ENCODE measurements at regions not wholly inside any gene's neighbourhood (a gene's known extent, or its start where the extent isn't known, plus 50 kb on each side); places are given as distances from the start of the nearest gene placed in this dataset.

DNA sequence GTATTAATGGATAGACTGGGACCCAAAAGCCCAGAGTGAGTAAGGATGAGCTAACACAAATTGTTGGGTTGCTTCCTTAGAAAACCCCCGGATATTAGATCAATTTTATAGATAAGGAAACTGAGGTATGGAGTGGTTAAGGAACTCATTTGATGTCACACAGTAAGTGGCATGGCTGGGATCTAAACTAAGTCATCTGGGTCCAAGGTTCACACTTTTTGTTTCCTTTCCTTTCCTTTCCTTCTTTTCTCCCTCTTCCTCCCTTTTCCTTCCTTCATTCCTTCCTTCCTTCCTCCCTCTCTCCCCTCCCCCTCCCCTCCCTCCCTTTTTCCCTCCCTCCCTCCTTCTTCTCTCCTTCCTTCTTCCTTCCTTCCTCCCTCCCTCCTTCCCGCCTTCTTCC, 469.5 kb downstream of the TYW1 start (continued):
- TF ChIP-seq, protein P1, sequence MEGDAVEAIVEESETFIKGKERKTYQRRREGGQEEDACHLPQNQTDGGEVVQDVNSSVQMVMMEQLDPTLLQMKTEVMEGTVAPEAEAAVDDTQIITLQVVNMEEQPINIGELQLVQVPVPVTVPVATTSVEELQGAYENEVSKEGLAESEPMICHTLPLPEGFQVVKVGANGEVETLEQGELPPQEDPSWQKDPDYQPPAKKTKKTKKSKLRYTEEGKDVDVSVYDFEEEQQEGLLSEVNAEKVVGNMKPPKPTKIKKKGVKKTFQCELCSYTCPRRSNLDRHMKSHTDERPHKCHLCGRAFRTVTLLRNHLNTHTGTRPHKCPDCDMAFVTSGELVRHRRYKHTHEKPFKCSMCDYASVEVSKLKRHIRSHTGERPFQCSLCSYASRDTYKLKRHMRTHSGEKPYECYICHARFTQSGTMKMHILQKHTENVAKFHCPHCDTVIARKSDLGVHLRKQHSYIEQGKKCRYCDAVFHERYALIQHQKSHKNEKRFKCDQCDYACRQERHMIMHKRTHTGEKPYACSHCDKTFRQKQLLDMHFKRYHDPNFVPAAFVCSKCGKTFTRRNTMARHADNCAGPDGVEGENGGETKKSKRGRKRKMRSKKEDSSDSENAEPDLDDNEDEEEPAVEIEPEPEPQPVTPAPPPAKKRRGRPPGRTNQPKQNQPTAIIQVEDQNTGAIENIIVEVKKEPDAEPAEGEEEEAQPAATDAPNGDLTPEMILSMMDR (conservative IDR thresholded peaks at IDR 0.05; ENCODE audit: low read depth in 2 of 2), result no peak
- TF ChIP-seq, protein P2, sequence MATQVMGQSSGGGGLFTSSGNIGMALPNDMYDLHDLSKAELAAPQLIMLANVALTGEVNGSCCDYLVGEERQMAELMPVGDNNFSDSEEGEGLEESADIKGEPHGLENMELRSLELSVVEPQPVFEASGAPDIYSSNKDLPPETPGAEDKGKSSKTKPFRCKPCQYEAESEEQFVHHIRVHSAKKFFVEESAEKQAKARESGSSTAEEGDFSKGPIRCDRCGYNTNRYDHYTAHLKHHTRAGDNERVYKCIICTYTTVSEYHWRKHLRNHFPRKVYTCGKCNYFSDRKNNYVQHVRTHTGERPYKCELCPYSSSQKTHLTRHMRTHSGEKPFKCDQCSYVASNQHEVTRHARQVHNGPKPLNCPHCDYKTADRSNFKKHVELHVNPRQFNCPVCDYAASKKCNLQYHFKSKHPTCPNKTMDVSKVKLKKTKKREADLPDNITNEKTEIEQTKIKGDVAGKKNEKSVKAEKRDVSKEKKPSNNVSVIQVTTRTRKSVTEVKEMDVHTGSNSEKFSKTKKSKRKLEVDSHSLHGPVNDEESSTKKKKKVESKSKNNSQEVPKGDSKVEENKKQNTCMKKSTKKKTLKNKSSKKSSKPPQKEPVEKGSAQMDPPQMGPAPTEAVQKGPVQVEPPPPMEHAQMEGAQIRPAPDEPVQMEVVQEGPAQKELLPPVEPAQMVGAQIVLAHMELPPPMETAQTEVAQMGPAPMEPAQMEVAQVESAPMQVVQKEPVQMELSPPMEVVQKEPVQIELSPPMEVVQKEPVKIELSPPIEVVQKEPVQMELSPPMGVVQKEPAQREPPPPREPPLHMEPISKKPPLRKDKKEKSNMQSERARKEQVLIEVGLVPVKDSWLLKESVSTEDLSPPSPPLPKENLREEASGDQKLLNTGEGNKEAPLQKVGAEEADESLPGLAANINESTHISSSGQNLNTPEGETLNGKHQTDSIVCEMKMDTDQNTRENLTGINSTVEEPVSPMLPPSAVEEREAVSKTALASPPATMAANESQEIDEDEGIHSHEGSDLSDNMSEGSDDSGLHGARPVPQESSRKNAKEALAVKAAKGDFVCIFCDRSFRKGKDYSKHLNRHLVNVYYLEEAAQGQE (IDR thresholded peaks at IDR 0.05; ENCODE audit: unreplicated experiment), result no peak

DNA sequence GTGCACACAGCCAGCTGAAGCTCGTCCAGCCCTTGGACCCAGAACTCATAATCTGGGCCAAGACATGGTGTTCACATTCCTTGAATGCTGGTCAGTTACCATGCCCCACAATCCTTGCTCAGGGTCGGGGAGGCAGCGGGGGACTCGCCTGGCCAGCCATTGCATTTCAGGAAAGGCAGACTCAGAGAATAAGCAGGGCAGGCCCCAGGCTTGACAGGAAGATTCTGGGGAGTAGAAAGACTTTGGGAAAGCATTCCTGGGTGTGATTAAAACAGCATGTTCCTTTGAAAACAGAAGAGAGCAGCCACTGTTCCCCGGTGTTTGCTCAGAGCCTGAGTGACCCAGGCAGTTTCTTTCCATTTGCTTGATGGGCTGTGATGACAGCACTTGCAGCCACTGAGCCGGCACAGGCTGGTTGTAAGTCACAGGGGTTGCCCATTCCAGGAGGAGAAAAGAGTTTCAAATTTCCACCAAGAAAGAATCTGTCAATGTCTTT, 473.7 kb downstream of the TYW1 start:
- ATAC-seq, result no peak
- Mint-ChIP-seq H3K4me3 (no peak overlapping the region), H3K36me3 (ENCODE audit: low read depth) (peaks cover 26% of the 10 kb centered on the region), H3K9me3 (peaks cover 69% of the 10 kb centered on the region), H3K4me1 (no peaks in the 10 kb centered on the region), H3K27ac (no peak overlapping the region), H3K27me3 (ENCODE audit: insufficient read depth, low read depth, poor library complexity) (peaks cover 8% of the 10 kb centered on the region)
- H2AFZ ChIP-seq, result no peak overlapping the region
- no peak overlapping the region for H3K4me2 ChIP-seq
- no peaks in the 10 kb centered on the region; the same call in 1 of the 2 replicates for H3K36me3 ChIP-seq (ENCODE audit: insufficient read depth)
- DNase-seq (ENCODE audit: low spot score), result no peak
- TF ChIP-seq ZNF114 (CRISPR knock-in tag; IDR thresholded peaks at IDR 0.05), result no peak
- TF ChIP-seq, protein P3, sequence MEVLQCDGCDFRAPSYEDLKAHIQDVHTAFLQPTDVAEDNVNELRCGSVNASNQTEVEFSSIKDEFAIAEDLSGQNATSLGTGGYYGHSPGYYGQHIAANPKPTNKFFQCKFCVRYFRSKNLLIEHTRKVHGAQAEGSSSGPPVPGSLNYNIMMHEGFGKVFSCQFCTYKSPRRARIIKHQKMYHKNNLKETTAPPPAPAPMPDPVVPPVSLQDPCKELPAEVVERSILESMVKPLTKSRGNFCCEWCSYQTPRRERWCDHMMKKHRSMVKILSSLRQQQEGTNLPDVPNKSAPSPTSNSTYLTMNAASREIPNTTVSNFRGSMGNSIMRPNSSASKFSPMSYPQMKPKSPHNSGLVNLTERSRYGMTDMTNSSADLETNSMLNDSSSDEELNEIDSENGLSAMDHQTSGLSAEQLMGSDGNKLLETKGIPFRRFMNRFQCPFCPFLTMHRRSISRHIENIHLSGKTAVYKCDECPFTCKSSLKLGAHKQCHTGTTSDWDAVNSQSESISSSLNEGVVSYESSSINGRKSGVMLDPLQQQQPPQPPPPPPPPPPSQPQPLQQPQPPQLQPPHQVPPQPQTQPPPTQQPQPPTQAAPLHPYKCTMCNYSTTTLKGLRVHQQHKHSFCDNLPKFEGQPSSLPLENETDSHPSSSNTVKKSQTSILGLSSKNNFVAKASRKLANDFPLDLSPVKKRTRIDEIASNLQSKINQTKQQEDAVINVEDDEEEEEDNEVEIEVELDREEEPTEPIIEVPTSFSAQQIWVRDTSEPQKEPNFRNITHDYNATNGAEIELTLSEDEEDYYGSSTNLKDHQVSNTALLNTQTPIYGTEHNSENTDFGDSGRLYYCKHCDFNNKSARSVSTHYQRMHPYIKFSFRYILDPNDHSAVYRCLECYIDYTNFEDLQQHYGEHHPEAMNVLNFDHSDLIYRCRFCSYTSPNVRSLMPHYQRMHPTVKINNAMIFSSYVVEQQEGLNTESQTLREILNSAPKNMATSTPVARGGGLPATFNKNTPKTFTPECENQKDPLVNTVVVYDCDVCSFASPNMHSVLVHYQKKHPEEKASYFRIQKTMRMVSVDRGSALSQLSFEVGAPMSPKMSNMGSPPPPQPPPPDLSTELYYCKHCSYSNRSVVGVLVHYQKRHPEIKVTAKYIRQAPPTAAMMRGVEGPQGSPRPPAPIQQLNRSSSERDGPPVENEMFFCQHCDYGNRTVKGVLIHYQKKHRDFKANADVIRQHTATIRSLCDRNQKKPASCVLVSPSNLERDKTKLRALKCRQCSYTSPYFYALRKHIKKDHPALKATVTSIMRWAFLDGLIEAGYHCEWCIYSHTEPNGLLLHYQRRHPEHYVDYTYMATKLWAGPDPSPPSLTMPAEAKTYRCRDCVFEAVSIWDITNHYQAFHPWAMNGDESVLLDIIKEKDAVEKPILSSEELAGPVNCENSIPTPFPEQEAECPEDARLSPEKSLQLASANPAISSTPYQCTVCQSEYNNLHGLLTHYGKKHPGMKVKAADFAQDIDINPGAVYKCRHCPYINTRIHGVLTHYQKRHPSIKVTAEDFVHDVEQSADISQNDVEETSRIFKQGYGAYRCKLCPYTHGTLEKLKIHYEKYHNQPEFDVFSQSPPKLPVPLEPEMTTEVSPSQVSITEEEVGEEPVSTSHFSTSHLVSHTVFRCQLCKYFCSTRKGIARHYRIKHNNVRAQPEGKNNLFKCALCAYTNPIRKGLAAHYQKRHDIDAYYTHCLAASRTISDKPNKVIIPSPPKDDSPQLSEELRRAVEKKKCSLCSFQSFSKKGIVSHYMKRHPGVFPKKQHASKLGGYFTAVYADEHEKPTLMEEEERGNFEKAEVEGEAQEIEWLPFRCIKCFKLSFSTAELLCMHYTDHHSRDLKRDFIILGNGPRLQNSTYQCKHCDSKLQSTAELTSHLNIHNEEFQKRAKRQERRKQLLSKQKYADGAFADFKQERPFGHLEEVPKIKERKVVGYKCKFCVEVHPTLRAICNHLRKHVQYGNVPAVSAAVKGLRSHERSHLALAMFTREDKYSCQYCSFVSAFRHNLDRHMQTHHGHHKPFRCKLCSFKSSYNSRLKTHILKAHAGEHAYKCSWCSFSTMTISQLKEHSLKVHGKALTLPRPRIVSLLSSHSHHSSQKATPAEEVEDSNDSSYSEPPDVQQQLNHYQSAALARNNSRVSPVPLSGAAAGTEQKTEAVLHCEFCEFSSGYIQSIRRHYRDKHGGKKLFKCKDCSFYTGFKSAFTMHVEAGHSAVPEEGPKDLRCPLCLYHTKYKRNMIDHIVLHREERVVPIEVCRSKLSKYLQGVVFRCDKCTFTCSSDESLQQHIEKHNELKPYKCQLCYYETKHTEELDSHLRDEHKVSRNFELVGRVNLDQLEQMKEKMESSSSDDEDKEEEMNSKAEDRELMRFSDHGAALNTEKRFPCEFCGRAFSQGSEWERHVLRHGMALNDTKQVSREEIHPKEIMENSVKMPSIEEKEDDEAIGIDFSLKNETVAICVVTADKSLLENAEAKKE (CRISPR knock-in tag; IDR thresholded peaks at IDR 0.05), result no peak
- TF ChIP-seq EZH2phosphoT487 (IDR thresholded peaks at IDR 0.05; ENCODE audit: unreplicated experiment), result no peak
- TF ChIP-seq JUNB (IDR thresholded peaks at IDR 0.05; ENCODE audit: unreplicated experiment), result no peak
- no peak for TF ChIP-seq ZNF331 (CRISPR knock-in tag; IDR thresholded peaks at IDR 0.05; ENCODE audit: low read depth)
- no peak overlapping the region for H3K4me3 ChIP-seq
- no peaks in the 10 kb centered on the region for H3K27me3 ChIP-seq (ENCODE audit: insufficient read depth)
- no peaks in the 10 kb centered on the region for H3F3A ChIP-seq (replicated peaks; ENCODE audit: low read depth)
- no peaks in the 10 kb centered on the region for H4K20me1 ChIP-seq (replicated peaks; ENCODE audit: insufficient read depth)
- no peaks in the 10 kb centered on the region for H3K79me2 ChIP-seq (replicated peaks; ENCODE audit: insufficient read depth)
- H3K27ac ChIP-seq (ENCODE audit: low read depth), result no peak overlapping the region
- H3K4me1 ChIP-seq (ENCODE audit: insufficient read depth), result no peaks in the 10 kb centered on the region
- no peaks in the 10 kb centered on the region for H3K9me2 ChIP-seq (ENCODE audit: insufficient read depth)
